HL-60 (cell line): ENCODE measurements at regions not wholly inside any gene's neighbourhood (a gene's known extent, or its start where the extent isn't known, plus 50 kb on each side); places are given as distances from the start of the nearest gene placed in this dataset.

Experiments
- POLR2AphosphoS5 ChIP-seq: IDR thresholded peaks from 2 replicates; pipeline ENCODE4 v1.6.1; 2012; ENCODE audit warnings: low read depth
- REST ChIP-seq: IDR thresholded peaks from 2 replicates; pipeline ENCODE4 v1.6.1; 2012; ENCODE audit warnings: low read depth; ENCODE audit not compliant: insufficient replicate concordance

GRCh38 chr12:81950871-81951270, 191.7 kb upstream of the PPFIA2 start:
- no peak for TF ChIP-seq POLR2AphosphoS5
- no peak for TF ChIP-seq REST
